PFSK-1 (cell line): ENCODE measurements at regions not wholly inside any gene's neighbourhood (a gene's known extent, or its start where the extent isn't known, plus 50 kb on each side); places are given as distances from the start of the nearest gene placed in this dataset.

Experiments
- FOXP2 ChIP-seq: optimal IDR thresholded peaks from 2 replicates; pipeline ENCODE3; 2011; ENCODE audit warnings: borderline replicate concordance, control low read depth, inconsistent platforms; ENCODE audit not compliant: insufficient read depth; ENCODE audit errors: extremely low read length, extremely low read depth
- POLR2AphosphoS5 ChIP-seq: IDR thresholded peaks from 2 replicates; pipeline ENCODE4 v1.6.1; 2012; ENCODE audit warnings: low read depth, mild to moderate bottlenecking, control low read depth, low read length, moderate library complexity
- REST ChIP-seq, 2 experiments: IDR thresholded peaks; 2 replicates each; pipeline versions ENCODE4 v1.6.1 to v1.8.0; 2011 to 2012; ENCODE audit warnings: low read depth in 2 of 2, low read length in 2 of 2, control low read depth in 1 of 2, inconsistent platforms in 1 of 2, mild to moderate bottlenecking in 1 of 2, moderate library complexity in 1 of 2; ENCODE audit not compliant: insufficient read depth in 1 of 2
- SIN3A ChIP-seq: IDR thresholded peaks from 2 replicates; pipeline ENCODE4 v1.6.1; 2012; ENCODE audit warnings: mild to moderate bottlenecking, low read length, moderate library complexity, borderline replicate concordance; ENCODE audit not compliant: insufficient read depth
- TAF1 ChIP-seq: IDR thresholded peaks from 2 replicates; pipeline ENCODE4 v1.6.1; 2012; ENCODE audit warnings: low read length, control low read depth, borderline replicate concordance; ENCODE audit not compliant: insufficient read depth

GRCh38 chr2:186424265-186424664 lies 61.8 kb upstream of the ZC3H15 start:
- no peak for TF ChIP-seq FOXP2
- no peak for TF ChIP-seq REST (IDR thresholded peaks at IDR 0.05; ENCODE audit: insufficient read depth in 1 of 2, low read depth in 2 of 2, low read length in 2 of 2)
- TF ChIP-seq POLR2AphosphoS5, result no peak
- no peak for TF ChIP-seq TAF1
- no peak for TF ChIP-seq SIN3A

GRCh38 chr2:186425576-186425975 lies 60.5 kb upstream of the ZC3H15 start:
- TF ChIP-seq FOXP2 (no peak), POLR2AphosphoS5 (no peak), REST (IDR thresholded peaks at IDR 0.05; ENCODE audit: insufficient read depth in 1 of 2, low read depth in 2 of 2, low read length in 2 of 2) (no peak), SIN3A (no peak), TAF1 (no peak)

GRCh38 chr2:186426153-186427016 lies 59.7 kb upstream of the ZC3H15 start:
- TF ChIP-seq FOXP2 (no peak), SIN3A (no peak), POLR2AphosphoS5 (no peak), REST (IDR thresholded peaks at IDR 0.05; ENCODE audit: insufficient read depth in 1 of 2, low read depth in 2 of 2, low read length in 2 of 2) (no peak), TAF1 (no peak)

- no peak for TF ChIP-seq TAF1
- no peak for TF ChIP-seq POLR2AphosphoS5
Observed at GRCh38 chr2:186427970-186428369, 58.1 kb upstream of the ZC3H15 start.

GRCh38 chr2:186429104-186429503 lies 57.0 kb upstream of the ZC3H15 start:
- TF ChIP-seq FOXP2 (no peak), TAF1 (no peak), REST (IDR thresholded peaks at IDR 0.05; ENCODE audit: insufficient read depth in 1 of 2, low read depth in 2 of 2, low read length in 2 of 2) (no peak), SIN3A (no peak), POLR2AphosphoS5 (no peak)
